ENCODE measurements at regions not wholly inside any gene's neighbourhood (a gene's known extent, or its start where the extent isn't known, plus 50 kb on each side); places are given as distances from the start of the nearest gene placed in this dataset.
"Not testable (repeated sequence)": the region's sequence is repeated elsewhere in the genome, so short reads cannot be mapped to it uniquely, and the experiment has no call there.

- no peak for TF ChIP-seq CTCF (IDR thresholded peaks at IDR 0.05; ENCODE audit: insufficient read depth, low read depth, low read length)
- Histone ChIP-seq H3K4me3 (ENCODE audit: low read depth, low read length) (no peak overlapping the region), H3K36me3 (ENCODE audit: control insufficient read depth, insufficient read depth, low read length) (no peaks in the 10 kb centered on the region), H3K27me3 (ENCODE audit: control insufficient read depth, insufficient read depth, low read length) (no peaks in the 10 kb centered on the region)
- ChIA-PET CTCF (interaction anchor here (1.0 kb wide), 1 partner anchor 28 kb away, joined by 3 read pairs; no protein-coding TSS in a partner anchor), POLR2A (no interaction called here)
- DNase-seq (ENCODE audit: low read depth) = peak; percentile 65
Measured at GRCh38 chr13:44312834-44313551, 60.6 kb upstream of the SERP2 start.

- ChIA-PET POLR2A (interaction anchor here (0.6 kb wide), 1 partner anchor 122 kb away, joined by 7 read pairs; no protein-coding TSS in a partner anchor), CTCF (interaction anchor here (1.0 kb wide), 1 partner anchor 28 kb away, joined by 3 read pairs; no protein-coding TSS in a partner anchor)
- Histone ChIP-seq H3K4me3 (ENCODE audit: low read depth, low read length) (no peak overlapping the region), H3K36me3 (ENCODE audit: control insufficient read depth, insufficient read depth, low read length) (no peaks in the 10 kb centered on the region), H3K27me3 (ENCODE audit: control insufficient read depth, insufficient read depth, low read length) (no peaks in the 10 kb centered on the region)
- TF ChIP-seq CTCF (IDR thresholded peaks at IDR 0.05; ENCODE audit: insufficient read depth, low read depth, low read length) = no peak
- peak; percentile 58 for DNase-seq (ENCODE audit: low read depth)
Measured at GRCh38 chr13:44313674-44314073, 60.0 kb upstream of the SERP2 start.

GRCh38 chr13:44314160-44314559 lies 59.5 kb upstream of the SERP2 start:
- not testable (repeated sequence) for H3K4me3 ChIP-seq (ENCODE audit: low read depth, low read length); DNase-seq (ENCODE audit: low read depth); H3K27me3 ChIP-seq (ENCODE audit: control insufficient read depth, insufficient read depth, low read length); H3K36me3 ChIP-seq (ENCODE audit: control insufficient read depth, insufficient read depth, low read length)
- POLR2A ChIA-PET = interaction anchor here (0.6 kb wide), 1 partner anchor 121 kb away, joined by 7 read pairs; no protein-coding TSS in a partner anchor
- CTCF ChIA-PET = interaction anchor here (1.0 kb wide), 1 partner anchor 29 kb away, joined by 3 read pairs; no protein-coding TSS in a partner anchor

- CTCF ChIA-PET = no interaction called here
- Histone ChIP-seq H3K36me3 (ENCODE audit: control insufficient read depth, insufficient read depth, low read length) (no peaks in the 10 kb centered on the region), H3K4me3 (ENCODE audit: low read depth, low read length) (no peak overlapping the region), H3K27me3 (ENCODE audit: control insufficient read depth, insufficient read depth, low read length) (no peaks in the 10 kb centered on the region)
- DNase-seq (ENCODE audit: low read depth) = no peak
- no peak for TF ChIP-seq CTCF (IDR thresholded peaks at IDR 0.05; ENCODE audit: insufficient read depth, low read depth, low read length)
- POLR2A ChIA-PET = no interaction called here
Measured at GRCh38 chr13:44317752-44318151, 55.9 kb upstream of the SERP2 start.

GRCh38 chr13:44318161-44318560 lies 55.5 kb upstream of the SERP2 start:
- Histone ChIP-seq H3K27me3 (ENCODE audit: control insufficient read depth, insufficient read depth, low read length) (no peaks in the 10 kb centered on the region), H3K4me3 (ENCODE audit: low read depth, low read length) (no peak overlapping the region), H3K36me3 (ENCODE audit: control insufficient read depth, insufficient read depth, low read length) (no peaks in the 10 kb centered on the region)
- CTCF ChIA-PET = no interaction called here
- POLR2A ChIA-PET = interaction anchor here (0.6 kb wide), 1 partner anchor 1655 kb away, joined by 3 read pairs; no protein-coding TSS in a partner anchor
- no peak for TF ChIP-seq CTCF (IDR thresholded peaks at IDR 0.05; ENCODE audit: insufficient read depth, low read depth, low read length)
- no peak for DNase-seq (ENCODE audit: low read depth)

Data from BJ (cell line).